ENCODE measurements at regions not wholly inside any gene's neighbourhood (a gene's known extent, or its start where the extent isn't known, plus 50 kb on each side); places are given as distances from the start of the nearest gene placed in this dataset.
A peak's percentile ranks its signal among the peaks of the same experiment; 100 is the strongest.

DNA sequence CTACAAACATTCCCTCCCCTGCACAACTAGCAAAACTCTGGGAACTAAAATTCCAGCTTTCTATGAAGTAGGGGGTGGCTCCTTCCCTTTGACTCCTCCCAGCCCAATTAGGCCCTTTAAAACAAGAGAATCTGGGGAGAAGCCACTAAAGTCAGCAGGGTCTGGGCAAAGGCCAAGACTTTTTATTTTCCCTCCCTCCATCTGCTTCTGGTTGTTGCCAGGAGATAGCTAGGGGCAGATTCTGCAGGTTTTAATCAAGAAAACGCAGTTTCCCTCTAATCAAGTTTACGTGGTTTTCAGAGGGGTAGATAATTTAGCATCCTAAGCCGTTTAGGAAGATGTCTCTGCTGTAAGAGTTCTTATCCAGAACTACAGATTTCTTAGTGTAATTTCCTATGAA, 114.5 kb upstream of the CDH6 start:
- Histone ChIP-seq H3K79me2 (replicated peaks; ENCODE audit: insufficient read depth) (no peaks in the 10 kb centered on the region), H4K20me1 (replicated peaks; ENCODE audit: insufficient read depth) (no peaks in the 10 kb centered on the region), H3F3A (replicated peaks; ENCODE audit: low read depth) (no peaks in the 10 kb centered on the region), H3K4me2 (no peak overlapping the region), H3K4me3 (no peak overlapping the region), H3K36me3 (ENCODE audit: insufficient read depth) (no peaks in the 10 kb centered on the region), H3K27ac (ENCODE audit: low read depth) (no peak overlapping the region), H3K4me1 (ENCODE audit: insufficient read depth) (peaks cover 12% of the 10 kb centered on the region; the same call in 1 of the 2 replicates), H2AFZ (peak overlapping the region; percentile 77), H3K27me3 (ENCODE audit: insufficient read depth) (no peaks in the 10 kb centered on the region), H3K9me2 (ENCODE audit: insufficient read depth) (no peaks in the 10 kb centered on the region)
- peaks cover 10% of the 10 kb centered on the region; the same call in 2 of the 3 replicates for H3K4me1 Mint-ChIP-seq
- peaks cover 12% of the 10 kb centered on the region for H3K9me3 Mint-ChIP-seq
- H3K36me3 Mint-ChIP-seq (ENCODE audit: low read depth): peaks cover 13% of the 10 kb centered on the region
- DNase-seq (ENCODE audit: low spot score): no peak
- H3K27me3 Mint-ChIP-seq (ENCODE audit: insufficient read depth, low read depth, poor library complexity): no peaks in the 10 kb centered on the region
- no peak overlapping the region for H3K4me3 Mint-ChIP-seq
- ATAC-seq: no peak
- TF ChIP-seq ZNF331 (CRISPR knock-in tag; IDR thresholded peaks at IDR 0.05; ENCODE audit: low read depth): no peak
- TF ChIP-seq EZH2 (IDR thresholded peaks at IDR 0.05; ENCODE audit: low read depth, unreplicated experiment): no peak
- TF ChIP-seq NANOG (IDR thresholded peaks at IDR 0.05; ENCODE audit: borderline replicate concordance): no peak
- no peak for TF ChIP-seq CREB1 (CRISPR knock-in tag; IDR thresholded peaks at IDR 0.05; ENCODE audit: low read depth)
- TF ChIP-seq, protein P1, sequence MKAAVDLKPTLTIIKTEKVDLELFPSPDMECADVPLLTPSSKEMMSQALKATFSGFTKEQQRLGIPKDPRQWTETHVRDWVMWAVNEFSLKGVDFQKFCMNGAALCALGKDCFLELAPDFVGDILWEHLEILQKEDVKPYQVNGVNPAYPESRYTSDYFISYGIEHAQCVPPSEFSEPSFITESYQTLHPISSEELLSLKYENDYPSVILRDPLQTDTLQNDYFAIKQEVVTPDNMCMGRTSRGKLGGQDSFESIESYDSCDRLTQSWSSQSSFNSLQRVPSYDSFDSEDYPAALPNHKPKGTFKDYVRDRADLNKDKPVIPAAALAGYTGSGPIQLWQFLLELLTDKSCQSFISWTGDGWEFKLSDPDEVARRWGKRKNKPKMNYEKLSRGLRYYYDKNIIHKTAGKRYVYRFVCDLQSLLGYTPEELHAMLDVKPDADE (IDR thresholded peaks at IDR 0.05): no peak
- no peak overlapping the region for H3K27ac Mint-ChIP-seq

DNA sequence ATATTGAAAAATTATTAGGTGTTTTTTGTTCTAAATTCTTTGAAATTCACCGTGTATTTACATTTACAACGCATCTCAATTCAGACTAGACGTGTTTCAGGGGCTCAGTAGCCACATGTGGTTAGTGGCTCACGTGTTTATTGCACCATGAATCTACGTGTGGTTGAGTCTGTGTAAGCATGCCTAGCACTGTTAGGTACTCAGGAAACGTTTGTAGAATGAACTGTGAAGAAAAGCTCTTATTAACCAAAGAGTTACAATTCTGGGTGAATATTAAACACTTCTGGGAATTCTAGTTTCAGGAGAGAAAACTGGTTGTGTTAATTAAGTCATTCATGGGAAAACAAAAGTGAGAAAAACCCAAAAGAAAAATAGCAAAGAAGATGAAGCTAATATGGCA, 117.5 kb upstream of the CDH6 start:
- 0 out of 2 replicates have a peak, but pooled peaks cover 7% of the 10 kb centered on the region for H3K9me2 ChIP-seq (ENCODE audit: insufficient read depth)
- H3K27ac Mint-ChIP-seq: no peak overlapping the region
- ATAC-seq: no peak

More for the DNA sequence above, 117.5 kb upstream of the CDH6 start:
- Histone ChIP-seq H3K36me3 (ENCODE audit: insufficient read depth) (no peaks in the 10 kb centered on the region), H2AFZ (peak overlapping the region; percentile 70), H3F3A (replicated peaks; ENCODE audit: low read depth) (no peaks in the 10 kb centered on the region), H3K4me1 (ENCODE audit: insufficient read depth) (peaks cover 12% of the 10 kb centered on the region; the same call in 1 of the 2 replicates), H4K20me1 (replicated peaks; ENCODE audit: insufficient read depth) (no peaks in the 10 kb centered on the region), H3K4me3 (no peak overlapping the region), H3K79me2 (replicated peaks; ENCODE audit: insufficient read depth) (no peaks in the 10 kb centered on the region), H3K4me2 (no peak overlapping the region), H3K27me3 (ENCODE audit: insufficient read depth) (no peaks in the 10 kb centered on the region), H3K27ac (ENCODE audit: low read depth) (no peak overlapping the region)
- TF ChIP-seq, protein P2, sequence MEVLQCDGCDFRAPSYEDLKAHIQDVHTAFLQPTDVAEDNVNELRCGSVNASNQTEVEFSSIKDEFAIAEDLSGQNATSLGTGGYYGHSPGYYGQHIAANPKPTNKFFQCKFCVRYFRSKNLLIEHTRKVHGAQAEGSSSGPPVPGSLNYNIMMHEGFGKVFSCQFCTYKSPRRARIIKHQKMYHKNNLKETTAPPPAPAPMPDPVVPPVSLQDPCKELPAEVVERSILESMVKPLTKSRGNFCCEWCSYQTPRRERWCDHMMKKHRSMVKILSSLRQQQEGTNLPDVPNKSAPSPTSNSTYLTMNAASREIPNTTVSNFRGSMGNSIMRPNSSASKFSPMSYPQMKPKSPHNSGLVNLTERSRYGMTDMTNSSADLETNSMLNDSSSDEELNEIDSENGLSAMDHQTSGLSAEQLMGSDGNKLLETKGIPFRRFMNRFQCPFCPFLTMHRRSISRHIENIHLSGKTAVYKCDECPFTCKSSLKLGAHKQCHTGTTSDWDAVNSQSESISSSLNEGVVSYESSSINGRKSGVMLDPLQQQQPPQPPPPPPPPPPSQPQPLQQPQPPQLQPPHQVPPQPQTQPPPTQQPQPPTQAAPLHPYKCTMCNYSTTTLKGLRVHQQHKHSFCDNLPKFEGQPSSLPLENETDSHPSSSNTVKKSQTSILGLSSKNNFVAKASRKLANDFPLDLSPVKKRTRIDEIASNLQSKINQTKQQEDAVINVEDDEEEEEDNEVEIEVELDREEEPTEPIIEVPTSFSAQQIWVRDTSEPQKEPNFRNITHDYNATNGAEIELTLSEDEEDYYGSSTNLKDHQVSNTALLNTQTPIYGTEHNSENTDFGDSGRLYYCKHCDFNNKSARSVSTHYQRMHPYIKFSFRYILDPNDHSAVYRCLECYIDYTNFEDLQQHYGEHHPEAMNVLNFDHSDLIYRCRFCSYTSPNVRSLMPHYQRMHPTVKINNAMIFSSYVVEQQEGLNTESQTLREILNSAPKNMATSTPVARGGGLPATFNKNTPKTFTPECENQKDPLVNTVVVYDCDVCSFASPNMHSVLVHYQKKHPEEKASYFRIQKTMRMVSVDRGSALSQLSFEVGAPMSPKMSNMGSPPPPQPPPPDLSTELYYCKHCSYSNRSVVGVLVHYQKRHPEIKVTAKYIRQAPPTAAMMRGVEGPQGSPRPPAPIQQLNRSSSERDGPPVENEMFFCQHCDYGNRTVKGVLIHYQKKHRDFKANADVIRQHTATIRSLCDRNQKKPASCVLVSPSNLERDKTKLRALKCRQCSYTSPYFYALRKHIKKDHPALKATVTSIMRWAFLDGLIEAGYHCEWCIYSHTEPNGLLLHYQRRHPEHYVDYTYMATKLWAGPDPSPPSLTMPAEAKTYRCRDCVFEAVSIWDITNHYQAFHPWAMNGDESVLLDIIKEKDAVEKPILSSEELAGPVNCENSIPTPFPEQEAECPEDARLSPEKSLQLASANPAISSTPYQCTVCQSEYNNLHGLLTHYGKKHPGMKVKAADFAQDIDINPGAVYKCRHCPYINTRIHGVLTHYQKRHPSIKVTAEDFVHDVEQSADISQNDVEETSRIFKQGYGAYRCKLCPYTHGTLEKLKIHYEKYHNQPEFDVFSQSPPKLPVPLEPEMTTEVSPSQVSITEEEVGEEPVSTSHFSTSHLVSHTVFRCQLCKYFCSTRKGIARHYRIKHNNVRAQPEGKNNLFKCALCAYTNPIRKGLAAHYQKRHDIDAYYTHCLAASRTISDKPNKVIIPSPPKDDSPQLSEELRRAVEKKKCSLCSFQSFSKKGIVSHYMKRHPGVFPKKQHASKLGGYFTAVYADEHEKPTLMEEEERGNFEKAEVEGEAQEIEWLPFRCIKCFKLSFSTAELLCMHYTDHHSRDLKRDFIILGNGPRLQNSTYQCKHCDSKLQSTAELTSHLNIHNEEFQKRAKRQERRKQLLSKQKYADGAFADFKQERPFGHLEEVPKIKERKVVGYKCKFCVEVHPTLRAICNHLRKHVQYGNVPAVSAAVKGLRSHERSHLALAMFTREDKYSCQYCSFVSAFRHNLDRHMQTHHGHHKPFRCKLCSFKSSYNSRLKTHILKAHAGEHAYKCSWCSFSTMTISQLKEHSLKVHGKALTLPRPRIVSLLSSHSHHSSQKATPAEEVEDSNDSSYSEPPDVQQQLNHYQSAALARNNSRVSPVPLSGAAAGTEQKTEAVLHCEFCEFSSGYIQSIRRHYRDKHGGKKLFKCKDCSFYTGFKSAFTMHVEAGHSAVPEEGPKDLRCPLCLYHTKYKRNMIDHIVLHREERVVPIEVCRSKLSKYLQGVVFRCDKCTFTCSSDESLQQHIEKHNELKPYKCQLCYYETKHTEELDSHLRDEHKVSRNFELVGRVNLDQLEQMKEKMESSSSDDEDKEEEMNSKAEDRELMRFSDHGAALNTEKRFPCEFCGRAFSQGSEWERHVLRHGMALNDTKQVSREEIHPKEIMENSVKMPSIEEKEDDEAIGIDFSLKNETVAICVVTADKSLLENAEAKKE (CRISPR knock-in tag; IDR thresholded peaks at IDR 0.05): no peak
- H3K27me3 Mint-ChIP-seq (ENCODE audit: insufficient read depth, low read depth, poor library complexity): no peaks in the 10 kb centered on the region
- no peak overlapping the region for H3K4me3 Mint-ChIP-seq
- peaks cover 15% of the 10 kb centered on the region for H3K9me3 Mint-ChIP-seq
- peaks cover 10% of the 10 kb centered on the region; the same call in 2 of the 3 replicates for H3K4me1 Mint-ChIP-seq
- peaks cover 13% of the 10 kb centered on the region for H3K36me3 Mint-ChIP-seq (ENCODE audit: low read depth)
- DNase-seq (ENCODE audit: low spot score): no peak

Data from GM23338 (cell line).